Colonic mucosa (tissue), 4 donors: ENCODE measurements at regions not wholly inside any gene's neighbourhood (a gene's known extent, or its start where the extent isn't known, plus 50 kb on each side); places are given as distances from the start of the nearest gene placed in this dataset.
"Not testable (repeated sequence)": the region's sequence is repeated elsewhere in the genome, so short reads cannot be mapped to it uniquely, and the experiment has no call there.

ENCODE experiments used
- DNase-seq: peaks from one replicate; pipeline ENCODE4 v3.0.0-alpha.2; 2020
- H3K27ac ChIP-seq: fragments of 200-600 bp; one replicate; pipeline ENCODE4 v1.8.0; 2021
- H3K27me3 ChIP-seq: fragments of 200-600 bp; one replicate; pipeline ENCODE4 v1.8.0; 2021
- H3K36me3 ChIP-seq: fragments of 200-600 bp; one replicate; pipeline ENCODE4 v1.8.0; 2021
- H3K4me1 ChIP-seq: fragments of 200-600 bp; one replicate; pipeline ENCODE4 v1.8.0; 2021; ENCODE audit warnings: mild to moderate bottlenecking
- H3K4me3 ChIP-seq: fragments of 200-600 bp; one replicate; pipeline ENCODE4 v1.8.0; 2021
- H3K9ac ChIP-seq, 2 donors: one replicate each; pipeline ENCODE4 v1.7.0; 2013; ENCODE audit warnings: control low read depth in 2 of 2, low read depth in 2 of 2, low read length in 2 of 2
- H3K9me3 ChIP-seq: fragments of 200-600 bp; one replicate; pipeline ENCODE4 v1.8.0; 2021
- CTCF ChIP-seq: fragments of 200-600 bp; IDR thresholded peaks from one replicate; pipeline ENCODE4 v1.8.0; 2022; ENCODE audit warnings: antibody characterized with exemption, mild to moderate bottlenecking
- intact Hi-C: fragments of 100-400 bp; cut with DNase I; formaldehyde crosslinking; loops from one replicate; pipeline ENCODE4 v1.14.1; 2022
- donor health status: healthy.
- donor health status: DM: no; HTN: no; CAD: no.
- donor health status: DM: no; HTN: no; CAD: no.

DNA sequence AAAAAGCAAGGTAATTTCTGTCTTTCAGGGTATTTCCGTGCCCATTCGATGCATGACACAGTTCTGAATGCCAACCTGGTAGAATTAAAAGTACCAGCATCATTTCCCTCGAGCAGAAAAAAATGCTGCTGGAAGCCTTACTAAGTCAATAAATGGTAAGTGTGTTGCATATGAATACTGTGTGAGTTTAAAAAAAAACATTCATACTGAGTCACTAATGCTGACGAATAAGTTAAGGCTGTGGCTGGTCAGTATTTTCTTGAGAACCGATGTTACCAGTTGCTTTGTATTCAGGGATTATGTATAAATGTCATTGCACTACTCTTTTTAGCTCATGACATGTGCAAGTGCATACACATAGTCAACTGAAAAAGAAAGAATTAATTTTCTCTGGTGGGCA is 710.2 kb downstream of the TRHDE start:
- H3K4me3 ChIP-seq: no peak overlapping the region
- no peak overlapping the region for H3K9ac ChIP-seq
- no peak overlapping the region for H3K27ac ChIP-seq
- no peaks in the 10 kb centered on the region for H3K27me3 ChIP-seq
- no peak for TF ChIP-seq CTCF
- H3K9me3 ChIP-seq: no peaks in the 10 kb centered on the region
- intact Hi-C loops: no loop called here
- H3K4me1 ChIP-seq: no peaks in the 10 kb centered on the region
- H3K36me3 ChIP-seq: no peaks in the 10 kb centered on the region
- DNase-seq: no peak

DNA sequence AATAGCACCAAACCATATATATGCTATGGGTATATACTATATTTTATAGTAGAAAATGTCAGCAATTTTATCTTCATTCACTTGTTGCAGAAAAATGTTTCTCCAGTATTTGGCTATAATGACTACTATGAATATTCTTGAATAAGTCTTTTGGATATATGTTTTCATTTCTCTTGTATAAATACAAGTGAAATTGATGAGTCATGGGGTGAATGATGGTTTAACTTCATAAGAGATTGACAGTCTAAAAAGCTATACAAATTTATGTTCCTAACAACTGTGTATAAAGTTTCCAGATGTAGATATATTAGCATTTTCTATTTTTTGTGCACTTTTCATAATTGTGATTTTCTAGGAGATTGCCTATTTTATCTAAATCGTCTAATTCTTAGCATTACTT is 714.8 kb downstream of the TRHDE start:
- Histone ChIP-seq H3K4me1 (no peaks in the 10 kb centered on the region), H3K27ac (no peak overlapping the region), H3K36me3 (no peaks in the 10 kb centered on the region), H3K27me3 (no peaks in the 10 kb centered on the region), H3K9ac (no peak overlapping the region), H3K9me3 (no peaks in the 10 kb centered on the region), H3K4me3 (no peak overlapping the region)
- DNase-seq: no peak
- intact Hi-C loops: no loop called here
- no peak for TF ChIP-seq CTCF

GRCh38 chr12:72989458-72989947 is 717.3 kb downstream of the TRHDE start:
- no peak for DNase-seq
- H3K36me3 ChIP-seq: no peaks in the 10 kb centered on the region
- H3K4me1 ChIP-seq: no peaks in the 10 kb centered on the region
- no peaks in the 10 kb centered on the region for H3K9me3 ChIP-seq
- TF ChIP-seq CTCF: no peak
- H3K27ac ChIP-seq: no peak overlapping the region
- H3K9ac ChIP-seq: no peak overlapping the region
- H3K4me3 ChIP-seq: no peak overlapping the region
- H3K27me3 ChIP-seq: no peaks in the 10 kb centered on the region
- intact Hi-C loops: no loop called here

DNA sequence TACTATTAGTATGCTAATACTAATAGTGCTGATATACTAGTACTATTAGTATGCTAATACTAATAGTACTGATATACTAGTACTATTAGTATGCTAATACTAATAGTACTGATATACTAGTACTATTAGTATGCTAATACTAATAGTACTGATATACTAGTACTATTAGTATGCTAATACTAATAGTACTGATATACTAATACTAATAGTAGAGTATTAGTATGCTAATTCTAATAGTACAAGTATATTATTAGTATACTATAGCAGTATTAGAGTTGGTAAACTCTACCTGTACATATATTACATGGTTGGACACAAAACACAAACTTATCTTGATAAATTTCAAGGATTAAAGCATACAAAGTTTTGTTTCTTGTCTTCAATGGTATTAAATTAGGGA is 722.9 kb downstream of the TRHDE start:
- H3K27me3 ChIP-seq, H3K9ac ChIP-seq, H3K4me3 ChIP-seq, H3K36me3 ChIP-seq, H3K9me3 ChIP-seq, intact Hi-C loops, H3K27ac ChIP-seq, H3K4me1 ChIP-seq, DNase-seq: not testable (repeated sequence)

DNA sequence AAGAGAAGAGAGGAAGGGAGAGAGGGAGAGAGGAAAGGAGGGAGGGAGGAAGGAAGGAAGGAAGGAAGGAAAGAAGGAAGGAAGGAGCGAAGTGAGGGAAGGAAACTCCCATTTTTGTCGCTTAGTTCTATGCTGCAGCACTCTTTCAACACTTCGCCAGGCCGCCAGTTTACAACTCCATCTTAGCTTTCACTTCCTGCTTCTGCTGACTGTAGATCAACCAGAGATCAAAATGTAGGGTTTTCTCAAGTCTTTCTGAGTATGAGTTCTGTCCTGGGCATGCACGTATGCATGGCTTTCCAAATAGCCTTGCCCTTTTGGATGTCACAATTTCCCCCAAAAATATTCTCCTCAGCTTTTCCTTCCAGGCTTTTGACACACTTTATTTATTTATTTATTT is 723.4 kb downstream of the TRHDE start:
- H3K4me3 ChIP-seq: no peak overlapping the region
- H3K9me3 ChIP-seq: no peaks in the 10 kb centered on the region
- TF ChIP-seq CTCF: no peak
- no peaks in the 10 kb centered on the region for H3K36me3 ChIP-seq
- H3K27ac ChIP-seq: no peak overlapping the region
- H3K9ac ChIP-seq: no peak overlapping the region
- no peaks in the 10 kb centered on the region for H3K4me1 ChIP-seq
- no peak for DNase-seq
- no peaks in the 10 kb centered on the region for H3K27me3 ChIP-seq
- intact Hi-C loops: no loop called here

GRCh38 chr12:73001806-73002205 is 729.6 kb downstream of the TRHDE start:
- intact Hi-C loops, H3K4me3 ChIP-seq, DNase-seq, H3K4me1 ChIP-seq, H3K27me3 ChIP-seq, H3K9ac ChIP-seq, H3K9me3 ChIP-seq, H3K27ac ChIP-seq, H3K36me3 ChIP-seq: not testable (repeated sequence)

DNA sequence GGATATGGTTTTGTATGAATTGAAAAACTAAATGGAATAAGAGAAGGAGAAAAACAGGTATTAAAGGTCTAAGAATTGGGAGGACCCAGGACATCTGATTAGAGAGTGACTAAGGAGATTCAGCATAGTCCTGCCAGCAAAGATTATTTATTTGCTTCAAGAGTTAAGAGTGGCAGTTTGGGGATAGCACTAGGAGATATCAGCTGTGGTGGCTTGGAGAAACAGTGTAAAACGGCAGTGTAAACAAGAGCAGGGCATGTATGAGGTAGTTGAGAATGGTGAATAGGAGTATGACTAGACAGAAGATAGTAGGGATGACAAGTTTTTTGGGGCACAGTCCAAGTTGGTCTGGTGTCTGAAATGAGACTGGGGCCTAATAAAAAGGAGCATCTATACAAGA is 730.3 kb downstream of the TRHDE start:
- intact Hi-C loops, DNase-seq, H3K4me1 ChIP-seq, H3K4me3 ChIP-seq, H3K27ac ChIP-seq, H3K36me3 ChIP-seq, H3K9ac ChIP-seq, H3K9me3 ChIP-seq, H3K27me3 ChIP-seq: not testable (repeated sequence)

DNA sequence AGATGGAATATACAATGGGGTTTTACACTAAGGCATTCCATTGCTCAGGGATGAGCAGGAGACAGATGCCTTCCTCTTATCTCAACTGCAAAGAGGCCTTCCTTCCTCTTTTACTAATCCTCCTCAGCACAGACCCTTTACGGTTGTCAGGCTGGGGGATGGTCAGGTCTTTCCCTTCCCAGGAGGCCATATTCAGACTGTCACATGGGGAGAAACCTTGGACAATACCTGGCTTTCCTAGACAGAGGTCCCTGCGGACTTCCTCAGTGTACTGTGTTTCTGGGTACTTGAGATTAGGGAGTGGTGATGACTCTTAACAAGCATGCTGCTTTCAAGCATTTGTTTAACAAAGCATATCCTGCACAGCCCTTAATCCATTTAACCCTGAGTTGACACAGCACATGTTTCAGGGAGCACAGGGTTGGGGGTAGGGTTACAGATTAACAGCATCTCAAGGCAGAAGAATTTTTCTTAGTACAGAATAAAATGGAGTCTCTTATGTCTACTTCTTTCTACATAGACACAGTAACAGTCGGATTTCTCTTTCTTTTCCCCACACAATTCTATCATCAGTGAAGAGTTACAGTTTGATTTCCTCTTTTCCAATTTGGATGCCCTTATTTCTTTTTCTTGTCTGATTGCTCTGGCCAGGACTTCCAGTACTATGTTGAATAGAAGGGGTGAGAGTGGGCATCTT is 737.1 kb downstream of the TRHDE start:
- H3K9me3 ChIP-seq, DNase-seq, H3K27ac ChIP-seq, H3K4me3 ChIP-seq, H3K9ac ChIP-seq, H3K27me3 ChIP-seq, intact Hi-C loops, H3K36me3 ChIP-seq, H3K4me1 ChIP-seq: not testable (repeated sequence)
